ENCODE measurements at regions not wholly inside any gene's neighbourhood (a gene's known extent, or its start where the extent isn't known, plus 50 kb on each side); places are given as distances from the start of the nearest gene placed in this dataset.
"Not testable (repeated sequence)": the region's sequence is repeated elsewhere in the genome, so short reads cannot be mapped to it uniquely, and the experiment has no call there.

DNA sequence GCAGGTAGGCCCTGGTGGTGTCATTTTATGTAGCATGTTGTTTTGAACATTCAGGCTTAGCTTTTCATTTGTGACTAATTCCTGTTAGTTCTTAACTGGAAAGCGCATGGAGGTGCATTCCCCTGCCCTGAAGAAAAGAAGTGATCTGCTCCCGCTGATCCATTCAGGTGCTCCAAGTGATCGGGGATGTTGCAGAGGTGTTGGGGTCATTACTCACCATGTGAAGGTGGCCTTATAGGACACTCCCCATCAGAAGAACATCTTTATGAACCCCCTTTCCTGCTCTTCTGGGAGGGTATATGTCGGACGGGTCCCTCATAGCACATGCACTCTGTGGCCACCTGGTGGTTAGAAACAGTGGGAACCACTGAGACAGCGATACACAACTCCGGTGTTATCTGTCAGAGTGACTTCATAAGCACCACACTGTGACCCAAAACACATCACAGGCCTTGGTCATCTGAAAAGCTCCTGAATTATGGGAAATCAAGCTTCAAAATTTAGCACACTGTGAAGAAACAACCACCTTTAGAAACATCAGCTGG lies 172.5 kb upstream of the NOTCH2NLA start:
- DNase-seq, result not testable (repeated sequence)

DNA sequence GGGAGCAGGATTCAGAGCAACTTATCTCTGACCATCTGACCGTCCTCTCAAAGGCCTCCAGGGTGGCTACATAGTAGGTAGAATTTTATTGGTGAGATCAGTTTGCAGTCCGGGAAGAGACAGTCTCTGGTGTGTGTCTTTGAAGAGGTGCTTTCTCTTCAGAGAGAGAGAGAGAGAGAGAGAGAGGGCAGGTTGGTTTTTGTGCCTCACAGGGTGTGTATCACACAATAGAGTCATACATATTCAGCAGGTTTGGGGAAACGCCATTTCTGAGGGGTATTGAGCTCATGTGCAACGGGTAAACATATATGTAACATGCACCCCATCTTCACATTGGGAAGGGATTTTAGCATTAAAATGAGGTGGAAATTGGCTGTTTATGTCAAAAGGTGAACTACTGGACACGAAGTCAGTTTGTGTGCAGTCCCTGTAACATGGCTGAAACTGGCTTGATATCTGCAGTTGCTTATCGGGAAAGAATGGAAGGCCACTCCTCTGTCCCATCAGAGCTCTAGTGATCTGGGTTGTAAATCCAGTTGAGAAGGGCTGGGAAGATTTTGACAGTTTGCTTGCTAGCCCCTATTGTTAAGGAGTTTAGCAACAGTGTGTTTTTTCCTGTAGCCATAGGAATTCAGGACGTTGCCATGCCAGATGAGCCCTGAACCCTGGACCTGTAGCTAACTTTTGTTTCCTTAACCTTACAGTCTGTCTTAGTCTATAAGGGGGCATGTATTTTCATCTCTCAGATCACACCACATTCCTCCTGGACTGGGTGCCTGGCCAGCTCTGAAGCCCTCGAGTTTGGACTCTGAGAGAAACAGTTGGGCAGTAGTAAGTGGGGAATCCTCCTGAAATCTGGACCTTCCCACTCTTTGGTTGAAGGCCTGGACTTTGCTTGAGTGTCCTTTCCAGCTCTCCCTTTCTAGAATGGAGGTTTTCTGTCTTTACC lies 171.6 kb upstream of the NOTCH2NLA start:
- not testable (repeated sequence) for DNase-seq

DNA sequence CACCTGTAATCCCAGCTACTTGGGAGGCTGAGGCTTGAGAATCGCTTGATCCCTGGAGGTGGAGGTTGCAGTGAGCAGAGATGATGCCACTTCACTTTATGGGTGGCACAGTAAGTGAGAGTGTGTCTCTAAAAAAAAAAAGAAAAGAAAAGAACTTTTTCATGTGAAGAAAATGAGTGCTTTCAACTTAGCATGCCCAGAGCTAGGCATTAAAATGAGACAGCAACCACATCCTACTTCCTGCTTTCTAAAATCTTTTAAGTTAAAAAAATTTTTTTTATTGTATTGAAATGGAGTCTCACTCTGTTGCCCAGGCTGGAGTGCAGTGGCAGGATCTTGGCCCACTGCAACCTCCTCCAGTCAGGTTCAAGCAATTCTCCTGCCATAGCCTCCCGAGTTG lies 170.4 kb upstream of the NOTCH2NLA start:
- not testable (repeated sequence) for DNase-seq

DNA sequence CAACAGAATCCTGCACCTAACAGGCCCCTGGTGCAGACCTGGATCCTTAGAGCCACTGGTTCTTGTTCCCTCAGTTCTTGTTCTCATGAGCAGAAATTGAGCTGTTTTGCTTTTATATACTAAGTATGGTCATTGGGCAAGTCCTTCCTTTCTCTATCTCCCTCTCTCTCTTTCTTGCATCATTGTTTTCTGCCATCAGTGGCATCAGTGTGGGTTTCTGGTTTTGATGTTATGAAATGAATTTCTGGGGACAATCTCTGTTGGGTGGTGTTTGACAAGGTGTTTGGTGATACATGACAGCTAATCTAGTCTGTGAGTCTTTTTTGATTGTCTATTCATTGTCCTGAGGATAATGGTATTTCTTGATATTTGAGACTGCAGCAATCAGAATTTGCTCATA lies 168.0 kb upstream of the NOTCH2NLA start:
- DNase-seq, result not testable (repeated sequence)

DNA sequence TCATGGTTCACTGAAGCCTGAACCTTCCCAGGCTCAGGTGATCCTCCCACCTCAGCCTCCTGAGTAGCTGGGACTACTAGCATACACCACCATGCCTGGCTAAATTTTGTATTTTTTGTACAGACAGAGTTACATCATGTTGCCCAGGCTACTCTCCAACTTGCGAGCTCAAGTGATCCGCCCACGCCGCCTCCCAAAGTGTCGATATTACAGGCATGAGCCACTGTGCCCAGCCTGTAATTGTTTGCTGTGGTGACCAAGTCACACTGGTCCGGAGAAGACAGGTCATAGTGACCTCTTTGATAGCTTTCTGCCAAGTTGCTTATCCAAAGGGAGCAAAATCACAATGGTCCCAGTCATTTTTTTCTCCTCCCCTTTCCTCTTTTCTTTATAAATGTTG lies 167.4 kb upstream of the NOTCH2NLA start:
- not testable (repeated sequence) for DNase-seq

DNA sequence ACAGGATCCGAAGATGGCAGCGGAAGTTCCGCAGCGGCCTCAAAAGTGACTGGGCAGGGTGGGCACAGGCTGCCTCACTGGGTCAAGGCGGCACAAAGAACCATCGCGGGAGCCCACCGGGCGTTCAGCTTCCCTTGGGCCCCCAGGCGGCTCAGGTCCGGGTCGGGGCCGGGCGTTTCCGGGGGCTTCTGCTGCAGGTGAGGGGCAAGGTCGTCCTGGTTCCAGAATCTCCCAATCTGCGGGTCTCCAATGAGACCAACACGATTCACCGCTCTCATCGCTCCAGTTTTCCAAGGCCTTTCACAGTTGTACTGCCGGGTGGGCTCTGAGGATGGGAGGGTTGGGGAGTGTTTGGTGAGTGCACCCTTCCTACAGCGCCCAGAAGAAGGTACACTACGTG lies 165.0 kb upstream of the NOTCH2NLA start:
- DNase-seq, result not testable (repeated sequence)

DNA sequence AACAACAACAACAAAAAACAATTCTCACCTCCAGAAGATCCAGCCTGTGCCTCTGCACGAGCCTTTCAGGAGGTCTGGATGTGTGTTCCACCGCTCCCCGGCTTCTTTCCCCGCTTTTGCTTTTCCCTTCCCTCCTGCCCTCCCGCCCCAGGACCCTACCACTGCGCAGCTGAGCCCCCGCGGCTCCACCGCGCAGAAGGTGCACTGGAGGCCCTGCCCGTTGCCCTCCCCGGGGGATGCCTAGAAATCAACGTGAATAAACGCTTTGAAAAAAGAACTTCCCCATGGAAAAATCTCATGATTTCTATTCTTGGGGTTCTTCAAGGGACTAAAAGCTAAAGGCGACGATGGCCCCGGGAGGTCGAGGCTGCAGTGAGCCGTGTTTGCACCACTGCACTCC lies 164.3 kb upstream of the NOTCH2NLA start:
- not testable (repeated sequence) for DNase-seq

DNA sequence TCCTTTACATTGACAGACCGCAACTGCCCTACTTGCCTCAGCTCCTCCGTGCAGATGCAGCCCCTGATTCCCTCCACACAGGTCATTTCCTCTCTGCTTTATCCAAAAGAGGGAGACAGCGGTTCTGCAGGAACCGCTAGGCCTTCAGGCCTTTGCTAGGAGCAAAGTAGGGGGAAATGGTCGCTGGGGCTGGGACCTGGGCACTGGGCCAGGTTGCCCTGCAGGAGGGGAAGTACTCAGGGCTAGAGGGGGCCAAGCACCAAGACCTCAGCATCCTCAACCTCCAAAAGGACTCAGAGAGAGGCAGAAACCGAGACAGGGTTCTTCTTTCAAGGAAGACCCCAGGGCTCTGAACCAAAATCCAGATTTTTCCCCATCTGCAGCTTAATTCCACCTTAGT lies 160.4 kb upstream of the NOTCH2NLA start:
- DNase-seq, result not testable (repeated sequence)

DNA sequence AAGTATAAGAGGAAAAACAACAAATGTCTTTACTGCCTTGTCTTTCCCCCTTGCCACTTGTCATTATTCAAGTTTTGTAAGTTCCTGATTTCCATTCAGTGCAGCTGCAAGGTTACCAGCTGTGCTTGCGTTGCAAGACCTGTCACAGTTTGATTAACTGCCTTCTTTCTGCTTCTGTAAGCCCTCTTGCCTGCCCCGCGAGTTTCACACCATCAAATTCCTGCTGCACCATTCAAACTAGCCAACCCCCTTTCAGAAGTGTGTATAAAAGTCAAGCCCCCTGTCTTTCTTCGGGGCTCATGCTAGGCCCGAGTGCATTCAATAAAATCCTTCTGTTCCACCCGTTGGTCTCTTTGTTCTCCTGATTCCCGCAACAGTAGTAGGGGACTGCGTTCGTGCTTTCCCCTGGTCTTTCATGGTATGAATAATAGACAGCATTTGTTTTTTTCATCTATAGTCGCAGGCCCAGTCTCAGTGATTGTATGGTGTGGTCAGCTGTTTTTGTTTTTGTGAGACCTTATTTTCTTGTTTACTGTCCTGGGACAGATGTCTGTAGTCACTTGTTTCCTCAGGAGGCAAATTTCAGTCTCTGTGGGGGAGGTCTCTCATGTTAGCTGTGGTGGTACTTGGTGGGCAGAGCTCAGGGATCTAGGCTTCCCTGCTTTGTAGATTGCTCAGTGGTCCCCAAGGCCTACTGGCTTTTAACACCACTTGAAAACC lies 159.1 kb upstream of the NOTCH2NLA start:
- not testable (repeated sequence) for DNase-seq

DNA sequence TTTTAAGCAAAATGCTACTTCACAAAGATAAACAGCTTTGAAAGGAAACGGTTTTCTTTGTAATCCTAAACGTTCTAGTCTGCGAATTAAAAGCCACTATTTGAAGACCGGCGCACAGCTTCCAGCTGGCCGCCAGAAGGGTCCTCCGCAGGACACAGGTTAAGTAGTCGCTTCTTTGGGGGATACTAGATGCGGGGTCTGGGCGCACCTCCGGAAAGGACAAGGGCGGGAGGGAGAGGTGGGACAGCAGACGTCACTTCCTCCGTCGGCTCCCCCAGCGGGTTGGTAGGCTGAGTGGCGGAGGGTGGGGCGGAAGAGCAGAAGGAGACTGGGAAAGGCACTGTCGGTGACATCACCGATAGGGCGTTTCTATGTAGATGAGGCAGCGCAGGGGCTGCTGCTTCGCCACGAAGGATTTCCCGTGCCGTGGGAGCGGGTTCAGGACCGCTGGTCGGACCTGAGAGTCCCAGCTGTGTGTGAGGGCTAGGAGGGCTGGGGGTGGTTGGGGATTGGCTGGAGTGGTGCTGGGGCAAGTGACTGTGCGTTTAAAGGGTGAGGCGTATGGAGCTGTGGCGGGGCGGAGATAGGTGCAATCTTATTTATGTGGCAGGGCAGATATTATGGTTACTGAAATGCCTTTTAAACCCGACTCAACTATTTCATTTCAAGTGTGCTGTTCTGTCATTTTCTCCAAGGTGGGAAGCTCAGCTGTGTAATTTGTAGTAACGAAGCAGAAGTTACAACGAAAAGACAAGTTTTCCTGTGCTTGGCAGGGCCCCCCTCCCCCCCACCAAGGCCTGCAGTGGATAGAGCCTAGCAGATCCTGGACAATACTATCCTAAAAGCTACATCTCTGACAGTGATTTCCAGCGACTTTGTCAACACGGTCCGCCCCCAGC lies 158.3 kb upstream of the NOTCH2NLA start:
- DNase-seq, result peak; percentile 87

DNA sequence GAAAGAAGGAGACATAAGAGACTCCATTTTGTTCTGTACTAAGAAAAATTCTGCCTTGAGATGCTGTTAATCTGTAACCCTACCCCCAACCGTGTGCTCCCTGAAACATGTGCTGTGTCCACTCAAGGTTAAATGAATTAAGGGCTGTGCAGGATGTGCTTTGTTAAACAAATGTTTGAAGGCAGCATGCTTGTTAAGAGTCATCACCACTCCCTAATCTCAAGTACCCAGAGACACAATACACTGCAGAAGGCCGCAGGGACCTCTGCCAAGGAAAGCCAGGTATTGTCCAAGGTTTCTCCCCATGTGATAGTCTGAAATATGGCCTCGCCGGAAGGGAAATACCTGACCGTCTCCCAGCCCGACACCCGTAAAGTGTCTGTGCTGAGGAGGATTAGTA lies 152.4 kb upstream of the NOTCH2NLA start:
- not testable (repeated sequence) for DNase-seq

DNA sequence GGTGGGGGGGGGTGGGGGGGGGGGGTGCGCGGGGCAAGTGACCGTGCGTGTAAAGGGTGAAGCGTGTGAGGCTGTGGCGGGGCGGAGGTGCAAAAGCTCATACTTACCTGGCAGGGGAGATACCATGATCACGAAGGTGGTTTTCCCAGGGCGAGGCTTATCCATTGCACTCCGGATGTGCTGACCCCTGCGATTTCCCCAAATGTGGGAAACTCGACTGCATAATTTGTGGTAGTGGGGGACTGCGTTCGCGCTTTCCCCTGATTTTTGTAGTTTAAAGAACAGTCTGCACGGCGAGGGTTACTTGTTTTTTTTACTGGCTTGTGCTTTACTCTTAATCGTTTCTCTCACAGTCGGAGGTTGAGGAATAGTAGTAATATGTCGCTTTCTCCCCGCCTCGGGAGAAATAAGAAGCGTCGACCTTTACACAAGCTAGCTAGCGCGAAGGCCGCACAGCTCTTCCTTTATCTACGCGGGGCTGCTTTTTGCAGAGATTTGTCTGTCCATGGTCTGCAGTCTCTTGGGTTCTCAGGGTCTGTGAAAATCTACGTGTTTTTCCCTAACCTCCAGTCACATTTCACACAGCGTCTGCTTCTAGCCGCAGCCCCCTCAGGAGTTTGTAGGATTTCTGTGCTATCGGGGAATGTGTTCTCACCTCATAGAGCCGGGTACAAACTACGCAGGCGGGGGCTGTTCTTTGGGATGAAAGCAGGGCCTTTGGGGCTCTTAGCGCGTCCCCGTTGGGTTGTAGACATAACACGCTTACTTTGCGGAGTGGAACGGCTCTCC lies 148.1 kb upstream of the NOTCH2NLA start:
- peak; percentile 91 for DNase-seq

DNA sequence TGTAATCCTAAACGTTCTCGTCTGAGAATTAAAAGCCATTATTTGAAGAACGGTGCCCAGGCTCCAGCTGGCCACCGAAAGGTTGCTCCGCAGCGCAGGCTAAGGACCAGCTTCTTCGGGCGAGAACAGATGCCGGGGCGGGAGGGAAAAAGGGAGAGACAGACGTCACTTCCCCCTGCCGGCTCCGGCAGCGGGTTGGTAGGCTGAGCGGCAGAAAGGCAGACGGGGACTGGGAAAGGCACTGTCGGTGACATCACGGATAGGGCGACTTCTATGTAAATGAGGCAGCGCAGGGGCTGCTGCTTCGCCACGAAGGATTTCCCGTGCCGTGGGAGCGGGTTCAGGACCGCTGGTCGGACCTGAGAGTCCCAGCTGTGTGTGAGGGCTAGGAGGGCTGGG lies 147.5 kb upstream of the NOTCH2NLA start:
- peak; percentile 79 for DNase-seq

DNA sequence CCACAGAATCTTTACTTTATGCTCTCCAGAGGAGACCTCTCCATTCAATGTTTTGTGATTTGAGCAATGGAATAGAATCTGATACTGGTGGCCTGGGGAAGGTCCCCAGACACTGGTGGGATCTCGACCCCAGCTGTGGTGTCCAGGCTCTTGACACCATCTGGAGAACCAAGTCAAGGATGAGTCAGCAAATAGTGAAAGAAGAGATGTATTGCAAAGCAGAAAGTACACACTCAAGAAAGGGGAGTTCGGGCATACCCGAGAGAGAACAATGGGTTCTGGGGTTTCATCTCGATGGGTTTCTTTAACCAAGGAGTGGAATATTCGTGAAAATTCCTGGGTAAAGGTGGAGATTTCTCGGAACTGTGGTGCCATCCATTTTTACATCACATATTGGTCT lies 146.3 kb upstream of the NOTCH2NLA start:
- not testable (repeated sequence) for DNase-seq

DNA sequence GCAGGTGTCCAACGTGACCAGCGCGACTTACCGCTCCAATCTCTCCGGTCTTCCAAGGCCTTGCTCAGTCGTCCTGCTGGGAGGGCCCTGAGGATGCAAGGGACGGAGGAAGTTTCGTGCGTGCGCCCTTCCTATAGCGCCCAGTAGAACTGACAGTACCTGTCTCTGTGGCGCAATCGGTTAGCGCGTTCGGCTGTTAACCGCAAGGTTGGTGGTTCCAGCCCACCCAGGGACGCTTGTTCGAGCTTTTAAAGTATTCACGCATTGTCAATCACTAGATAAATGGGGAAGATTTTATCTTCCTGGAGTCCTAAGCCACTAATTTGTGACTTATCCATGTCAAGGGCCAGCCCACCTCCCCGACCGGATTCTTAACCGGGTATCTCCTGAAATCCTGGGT lies 141.1 kb upstream of the NOTCH2NLA start:
- not testable (repeated sequence) for DNase-seq

DNA sequence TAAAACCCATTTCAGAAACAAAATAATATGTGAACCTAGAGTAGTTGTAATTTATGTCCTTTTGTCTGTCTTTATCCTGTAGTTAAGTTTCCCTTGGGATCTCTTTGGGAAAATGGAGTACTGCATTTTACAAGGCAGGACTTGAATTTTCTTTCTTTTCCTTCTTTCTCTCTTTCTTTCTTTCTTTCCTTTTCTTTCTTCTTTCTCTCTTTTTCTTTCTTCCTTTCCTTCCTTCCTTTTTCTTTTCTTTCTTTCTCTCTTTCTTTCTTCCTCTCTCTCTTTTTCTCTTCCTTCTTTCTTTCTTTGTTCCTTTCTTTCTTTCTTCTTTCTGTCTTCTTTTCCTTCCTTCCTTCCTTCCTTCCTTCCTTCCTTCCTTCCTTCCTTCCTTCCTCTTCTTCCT lies 126.6 kb upstream of the NOTCH2NLA start:
- not testable (repeated sequence) for DNase-seq

DNA sequence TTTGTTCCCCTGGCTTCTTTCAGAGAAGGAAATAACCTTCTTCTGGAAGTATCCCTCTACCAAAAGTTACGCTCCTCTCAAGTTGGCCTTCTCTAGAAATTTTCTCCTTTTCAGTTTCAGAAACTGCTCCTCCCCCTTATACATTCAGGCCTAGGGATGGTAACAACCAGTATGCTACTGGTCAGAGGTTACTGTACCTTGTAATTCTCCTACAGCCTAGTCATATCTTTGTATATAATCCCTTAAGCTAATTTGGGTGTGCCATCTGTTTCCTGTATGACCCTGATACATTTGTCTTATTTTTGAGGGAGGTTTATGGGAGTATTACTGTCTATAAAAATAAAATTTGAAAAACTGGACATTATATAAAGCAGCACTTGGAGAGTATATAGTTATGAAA lies 98.0 kb upstream of the NOTCH2NLA start:
- not testable (repeated sequence) for DNase-seq

DNA sequence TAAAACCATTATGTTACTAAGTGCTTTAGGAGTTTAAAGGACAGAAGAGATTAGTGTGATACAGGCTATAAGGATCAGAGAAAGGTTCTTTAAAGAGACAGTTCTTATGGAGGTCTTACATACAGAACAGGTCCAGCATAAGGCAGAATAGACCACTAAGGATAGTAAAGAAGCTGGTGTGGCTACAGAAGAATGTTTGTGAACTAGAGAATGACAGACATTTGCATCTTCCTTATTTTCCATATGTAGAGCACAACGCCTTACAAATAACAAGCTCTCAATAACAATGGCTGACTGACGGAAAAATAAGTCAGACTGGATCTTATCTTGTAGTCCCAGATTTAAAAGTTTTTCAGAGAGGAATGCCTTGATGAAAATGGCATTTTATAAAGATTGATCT lies 95.6 kb upstream of the NOTCH2NLA start:
- not testable (repeated sequence) for DNase-seq

DNA sequence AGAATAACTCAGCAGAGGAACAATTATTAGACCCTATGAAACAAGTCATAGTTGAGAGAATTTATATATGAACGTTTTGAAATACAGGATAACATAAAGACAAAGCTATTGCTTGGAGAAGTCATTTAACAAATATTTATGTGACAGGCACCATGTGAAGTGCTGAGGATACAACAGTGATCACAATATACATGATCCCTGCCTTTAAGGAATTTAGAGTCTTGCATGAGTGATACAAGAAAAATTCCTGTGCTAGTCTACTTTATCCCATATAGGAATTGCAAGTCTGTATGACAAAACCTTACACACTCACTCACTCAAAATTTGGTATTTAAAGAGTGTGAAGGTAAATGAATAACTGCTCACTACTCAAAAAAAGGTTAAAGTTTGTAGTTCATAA lies 94.5 kb upstream of the NOTCH2NLA start:
- DNase-seq, result not testable (repeated sequence)

DNA sequence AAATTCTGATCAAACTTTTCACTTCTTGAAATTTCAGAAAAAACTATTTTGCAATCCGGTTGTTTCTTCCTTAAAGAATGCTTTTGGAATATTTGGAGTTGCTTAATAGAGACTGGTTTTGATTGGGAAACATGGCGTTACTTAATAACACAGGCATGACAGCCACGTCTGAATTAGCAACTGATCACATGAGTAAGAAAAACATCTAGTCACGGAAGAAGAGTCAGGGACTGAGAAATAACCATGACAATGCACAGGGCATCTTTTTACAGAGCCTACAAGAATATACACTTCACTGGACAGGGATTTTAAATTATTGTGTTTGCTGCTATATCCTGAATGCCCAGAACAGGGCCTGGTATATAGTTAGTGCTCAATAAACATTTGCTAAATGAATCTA lies 94.1 kb upstream of the NOTCH2NLA start:
- DNase-seq, result not testable (repeated sequence)

DNA sequence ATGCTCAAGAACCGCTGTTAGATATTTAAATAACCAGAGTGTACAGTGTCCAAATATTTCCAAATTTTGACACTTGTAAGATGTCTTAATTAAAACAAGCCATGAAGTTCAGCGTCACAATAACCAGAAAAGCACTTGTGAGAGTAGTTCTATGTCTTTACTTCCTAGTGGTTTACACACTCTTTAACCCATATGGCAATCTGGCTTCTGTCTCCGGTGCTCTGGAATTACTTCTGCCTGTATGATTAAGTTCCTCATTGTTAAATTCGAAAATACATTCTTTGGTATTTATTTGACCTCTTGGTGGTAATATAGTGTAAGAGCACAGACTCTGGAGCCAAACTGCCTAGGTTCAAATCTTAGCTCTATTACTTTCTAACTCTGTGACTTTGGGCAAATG lies 89.9 kb upstream of the NOTCH2NLA start:
- DNase-seq, result not testable (repeated sequence)

DNA sequence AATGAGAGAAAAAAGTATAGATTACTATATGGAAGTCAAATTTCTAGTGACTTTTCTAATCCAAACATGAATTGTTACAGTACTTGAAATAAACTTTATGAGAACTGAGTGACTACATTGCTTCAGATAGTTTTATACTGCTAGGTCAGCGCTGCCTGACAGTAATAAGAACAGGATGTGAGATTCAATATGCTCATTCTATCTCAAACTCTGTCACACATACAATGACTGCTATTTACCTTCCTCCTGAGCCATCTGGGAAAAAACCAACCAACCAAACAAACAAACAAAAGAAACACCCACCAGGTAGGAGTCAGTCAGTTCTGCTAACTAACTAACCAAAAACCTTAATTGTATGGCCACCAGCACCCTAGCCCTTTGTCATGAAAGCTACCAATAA lies 89.0 kb upstream of the NOTCH2NLA start:
- DNase-seq, result not testable (repeated sequence)

Measured in GDM1 (cell line).